K562 (cell line): ENCODE measurements at regions not wholly inside any gene's neighbourhood (a gene's known extent, or its start where the extent isn't known, plus 50 kb on each side); places are given as distances from the start of the nearest gene placed in this dataset.

Source experiments
- ATAC-seq: fragments of 200-7000 bp; cut with Tn5 transposase; 3 replicates; pipeline ENCODE4 v1.9.1; 2020; ENCODE audit warnings: moderate library complexity
- BruUV-seq: library from RNA; stranded (reverse); fragments of 400-500 nt; replicated peaks from 2 replicates; lab custom pipeline; 2021; lab: Mats Ljungman, UMichigan
- CTCF ChIA-PET: fragments of 300-600 bp; formaldehyde crosslinking; extraction: SDS; loops from one replicate; lab custom pipeline; 2021; ENCODE audit warnings: low intra/inter-chr PET ratio; lab: Yijun Ruan, JAX
- POLR2A ChIA-PET: fragments of 300-600, 350-650 bp; sonication (Branson Sonifier 250); formaldehyde crosslinking; extraction: SDS; loops from one replicate; lab custom pipeline; 2021; ENCODE audit warnings: antibody characterized with exemption, inconsistent platforms; lab: Yijun Ruan, JAX
- DNase-seq, 4 experiments: peaks; one replicate each; pipeline versions ENCODE4 v3.0.0 to v3.0.0-alpha.2; 2011 to 2018; ENCODE audit warnings: low spot score in 3 of 4, mixed read lengths in 3 of 4; ENCODE audit errors: extremely low read depth in 1 of 4
- FAIRE-seq: peaks from 2 replicates; lab custom pipeline; 2011; peaks lifted over from hg19 to GRCh38; lab: Jason Lieb, UNC
- H2AFZ ChIP-seq: 2 replicates; pipeline ENCODE4 v1.6.0; 2011; ENCODE audit warnings: low read depth, low read length, control low read depth, inconsistent platforms
- H3K27ac ChIP-seq: fragments of 200-600 bp; 3 replicates; pipeline ENCODE4 v1.8.0; 2011; ENCODE audit warnings: low read depth, mild to moderate bottlenecking, control low read depth, inconsistent platforms, low read length, moderate library complexity, mixed read lengths; ENCODE audit errors: extremely low read depth
- H3K27me3 ChIP-seq, 2 experiments: fragments of 300-600 bp in 1 of 2; 2 replicates in 1 of 2; 3 replicates in 1 of 2; pipeline versions ENCODE4 v1.6.0 to v1.8.0; 2011; ENCODE audit warnings: inconsistent platforms in 2 of 2, low read length in 2 of 2, mild to moderate bottlenecking in 1 of 2, mixed read lengths in 1 of 2, moderate library complexity in 1 of 2; ENCODE audit not compliant: control insufficient read depth in 2 of 2, insufficient read depth in 2 of 2
- H3K36me3 ChIP-seq: fragments of 300-600 bp; 3 replicates; pipeline ENCODE4 v1.8.0; 2011; ENCODE audit warnings: mild to moderate bottlenecking, low read length, inconsistent platforms; ENCODE audit not compliant: control insufficient read depth, insufficient read depth
- H3K4me1 ChIP-seq, 2 experiments: fragments of 200-600 bp in 1 of 2; replicated peaks in 1 of 2; 2 replicates in 1 of 2; 3 replicates in 1 of 2; pipeline versions ENCODE4 v1.5.1 to v1.8.0; 2011; ENCODE audit warnings: inconsistent platforms in 2 of 2, low read length in 2 of 2, mild to moderate bottlenecking in 1 of 2, mixed read lengths in 1 of 2, moderate library complexity in 1 of 2; ENCODE audit not compliant: control insufficient read depth in 2 of 2, insufficient read depth in 2 of 2
- H3K4me2 ChIP-seq: 2 replicates; pipeline ENCODE4 v1.6.1; 2011; ENCODE audit warnings: low read length, control low read depth, inconsistent platforms, mixed read lengths; ENCODE audit not compliant: insufficient read depth
- H3K4me3 ChIP-seq: fragments of 200-600 bp; sonication (generic), shearing (Covaris generic); 2 replicates; pipeline ENCODE4 v1.5.1; 2016; ENCODE audit warnings: control low read depth, inconsistent platforms
- H3K79me2 ChIP-seq: fragments of 200-600 bp; 3 replicates; pipeline ENCODE4 v1.8.0; 2011; ENCODE audit warnings: low read length, inconsistent platforms; ENCODE audit not compliant: control insufficient read depth, insufficient read depth
- H3K9ac ChIP-seq, 2 experiments: 2 replicates each; pipeline versions ENCODE4 v1.6.0 to v1.6.1; 2011; ENCODE audit warnings: low read depth in 2 of 2, low read length in 2 of 2, control low read depth in 1 of 2, inconsistent platforms in 1 of 2, mild to moderate bottlenecking in 1 of 2, mixed read lengths in 1 of 2; ENCODE audit not compliant: insufficient read depth in 1 of 2
- H3K9me1 ChIP-seq: one replicate; pipeline ENCODE4 v1.6.0; 2011; ENCODE audit warnings: inconsistent platforms, mild to moderate bottlenecking, low read length, moderate library complexity; ENCODE audit not compliant: control insufficient read depth, insufficient read depth
- H3K9me3 ChIP-seq: replicated peaks from 2 replicates; pipeline ENCODE4 v1.5.1; 2011; ENCODE audit warnings: low read depth, low read length, inconsistent platforms; ENCODE audit not compliant: control insufficient read depth, insufficient read depth
- H4K20me1 ChIP-seq: replicated peaks from 2 replicates; pipeline ENCODE4 v1.6.1; 2011; ENCODE audit warnings: low read length, inconsistent platforms, mixed read lengths; ENCODE audit not compliant: control insufficient read depth, insufficient read depth
- ADNP ChIP-seq: fragments of 200-800 bp; sonication (Bioruptor generic); IDR thresholded peaks from 2 replicates; pipeline ENCODE4 v1.6.1; 2016; ENCODE audit warnings: missing genetic modification characterization, missing compliant biosample characterization
- BCL6 ChIP-seq: fragments of 250-450 bp; sonication (Bioruptor Pico); IDR thresholded peaks from 2 replicates; pipeline ENCODE4 v1.4.0; 2020
- BHLHE40 ChIP-seq: IDR thresholded peaks from 2 replicates; pipeline ENCODE4 v1.6.1; 2011; ENCODE audit warnings: low read length, improper control_type of control experiment
- CC2D1A ChIP-seq: fragments of 450-650 bp; IDR thresholded peaks from 2 replicates; pipeline ENCODE4 v1.6.1; 2017; ENCODE audit warnings: mild to moderate bottlenecking
- CTCF ChIP-seq, 3 experiments: IDR thresholded peaks in 2 of 3; conservative IDR thresholded peaks in 1 of 3; 2 replicates each; pipeline ENCODE4 v1.5.1; 2011 to 2012; ENCODE audit warnings: low read length in 3 of 3, mild to moderate bottlenecking in 3 of 3, control low read depth in 2 of 3, improper control_type of control experiment in 1 of 3, inconsistent platforms in 1 of 3, low read depth in 1 of 3, mixed read lengths in 1 of 3, moderate library complexity in 1 of 3; ENCODE audit not compliant: insufficient read depth in 2 of 3
- EGR1 ChIP-seq: fragments of 450-650 bp; conservative IDR thresholded peaks from 2 replicates; pipeline ENCODE4 v1.6.1; 2017; ENCODE audit warnings: mild to moderate bottlenecking
- MCM5 ChIP-seq: fragments of 450-650 bp; IDR thresholded peaks from 2 replicates; pipeline ENCODE4 v1.6.1; 2016; ENCODE audit warnings: low read depth
- MEF2D ChIP-seq: conservative IDR thresholded peaks from 2 replicates; pipeline ENCODE4 v1.6.1; 2016; ENCODE audit warnings: low read depth, missing genetic modification characterization, missing compliant biosample characterization
- PKNOX1 ChIP-seq: fragments of 450-650 bp; IDR thresholded peaks from 2 replicates; pipeline ENCODE4 v1.6.1; 2016
- PRPF4 ChIP-seq: fragments of 200-400 bp; formaldehyde crosslinking; IDR thresholded peaks from one replicate; pipeline ENCODE4 v1.6.1; 2017; ENCODE audit warnings: low read length, low read depth, mild to moderate bottlenecking; ENCODE audit not compliant: insufficient read depth, poor library complexity, severe bottlenecking
- SRSF9 ChIP-seq: fragments of 200-400 bp; formaldehyde crosslinking; IDR thresholded peaks from 2 replicates; pipeline ENCODE4 v1.6.1; 2017; ENCODE audit warnings: low read depth, low read length, borderline replicate concordance
- TBL1XR1 ChIP-seq, 2 experiments: IDR thresholded peaks; 2 replicates each; pipeline ENCODE4 v1.6.1; 2012; ENCODE audit warnings: improper control_type of control experiment in 2 of 2, low read length in 2 of 2, mild to moderate bottlenecking in 1 of 2
- ZBTB43 ChIP-seq: sonication (generic); formaldehyde crosslinking; IDR thresholded peaks from 2 replicates; pipeline ENCODE4 v1.8.0; 2023; ENCODE audit warnings: mild to moderate bottlenecking, missing genetic modification reagents
- ZKSCAN8 ChIP-seq: fragments of 200-800 bp; sonication (Bioruptor generic); IDR thresholded peaks from 2 replicates; pipeline ENCODE4 v1.6.1; 2016; ENCODE audit warnings: missing genetic modification characterization, missing compliant biosample characterization
- ZNF184 ChIP-seq: sonication (generic); formaldehyde crosslinking; IDR thresholded peaks from 2 replicates; pipeline ENCODE4 v1.5.0; 2020; ENCODE audit warnings: missing genetic modification reagents
- WGBS: fragments of 100-300 bp; shearing (Covaris generic); methylation state at CpG from one replicate; pipeline ENCODE4 v1.1.6; 2016; ENCODE audit warnings: low coverage, mixed read lengths; ENCODE audit not compliant: insufficient coverage; ENCODE audit errors: missing lambda C conversion rate; 5-methylcytosine and 5-hydroxymethylcytosine counted together
- in situ Hi-C: fragments of 300-500 bp; cut with MboI; formaldehyde crosslinking; loops from 4 replicates; pipeline ENCODE4 v1.15.0; 2018; ENCODE audit warnings: inconsistent platforms, mixed read lengths
- intact Hi-C: fragments of 100-400 bp; cut with micrococcal nuclease; formaldehyde crosslinking; loops from 2 replicates; pipeline ENCODE4 v1.14.2; 2022

- H3K9ac ChIP-seq = no peak overlapping the region
- H3K27me3 ChIP-seq = peaks cover 0 to 4% of the 10 kb centered on the region in 2 experiments; a peak in 2 of 5 replicates
- H2AFZ ChIP-seq = no peak overlapping the region
- H3K79me2 ChIP-seq = no peaks in the 10 kb centered on the region
- no TSS peak for BruUV-seq
- ChIA-PET POLR2A (no interaction called here), CTCF (no interaction called here)
- H3K36me3 ChIP-seq = no peaks in the 10 kb centered on the region
- intact Hi-C loops (no loop called here), in situ Hi-C loops (no loop called here)
- H3K4me2 ChIP-seq = no peak overlapping the region
- no peak for ATAC-seq
- 2% methylated on average over 11 of the region's 12 CpGs for WGBS
- no peak overlapping the region for H3K27ac ChIP-seq
- DNase-seq = no peak
- H4K20me1 ChIP-seq = no peaks in the 10 kb centered on the region
- no peak for FAIRE-seq
- no peak overlapping the region for H3K4me3 ChIP-seq
- no peaks in the 10 kb centered on the region for H3K9me3 ChIP-seq
- H3K4me1 ChIP-seq = no peaks in the 10 kb centered on the region
- H3K9me1 ChIP-seq = no peaks in the 10 kb centered on the region
- no peak for TF ChIP-seq SRSF9
- TF ChIP-seq MCM5 = no peak
- TF ChIP-seq ZKSCAN8 (CRISPR knock-in tag) = no peak
- no peak for TF ChIP-seq ADNP
- no peak for TF ChIP-seq ZNF184 (CRISPR knock-in tag)
- no peak for TF ChIP-seq BCL6 (CRISPR knock-in tag)
- TF ChIP-seq CC2D1A = no peak
- TF ChIP-seq TBL1XR1 (IDR thresholded peaks at IDR 0.05; ENCODE audit: low read length in 2 of 2) = no peak
- no peak for TF ChIP-seq CTCF (IDR thresholded peaks at IDR 0.05 in 2 of 3, conservative IDR thresholded peaks at IDR 0.05 in 1 of 3; ENCODE audit: insufficient read depth in 2 of 3, low read depth in 1 of 3, low read length in 3 of 3)
- TF ChIP-seq MEF2D = no peak
- TF ChIP-seq EGR1 = no peak
- TF ChIP-seq PKNOX1 = no peak
- no peak for TF ChIP-seq ZBTB43
- no peak for TF ChIP-seq BHLHE40
- no peak for TF ChIP-seq PRPF4
Measured at GRCh38 chr11:130804306-130805076, 111.8 kb downstream of the SNX19 start.
